Stimulated activated CD4-positive, alpha-beta T cell treated with anti-CD3 and anti-CD28 coated beads, Interleukin-12 subunit alpha, Interleukin-12 subunit beta, amount 100 ng/mL, for 48 hours (primary cell): ENCODE measurements at regions not wholly inside any gene's neighbourhood (a gene's known extent, or its start where the extent isn't known, plus 50 kb on each side); places are given as distances from the start of the nearest gene placed in this dataset.
"Not testable (repeated sequence)": the region's sequence is repeated elsewhere in the genome, so short reads cannot be mapped to it uniquely, and the experiment has no call there.

Source experiments
- DNase-seq, 3 donors: peaks; one replicate each; pipeline ENCODE4 v3.0.0-alpha.2; 2020; ENCODE audit warnings: low read depth in 2 of 3, low spot score in 1 of 3

DNA sequence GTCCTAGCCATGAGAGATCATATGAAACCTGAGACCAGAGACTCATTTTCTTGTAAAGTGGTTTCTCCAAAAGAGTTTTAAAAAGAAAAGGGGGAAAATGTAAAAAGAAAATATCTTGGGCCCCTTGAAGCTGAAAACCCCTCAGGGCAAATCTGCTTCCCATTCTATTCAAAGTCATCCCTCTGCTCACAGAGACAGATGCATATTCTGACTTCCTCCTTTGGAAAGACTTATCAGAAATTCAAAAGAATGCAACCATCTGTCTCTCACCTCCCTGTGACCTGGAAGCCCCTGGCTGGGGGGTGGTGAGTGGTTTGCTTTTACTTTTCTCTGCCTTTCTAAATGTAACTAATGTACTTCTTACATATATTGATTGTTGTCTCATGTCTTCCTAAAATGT is 1154.8 kb downstream of the NSUN3 start:
- DNase-seq: no peak

DNA sequence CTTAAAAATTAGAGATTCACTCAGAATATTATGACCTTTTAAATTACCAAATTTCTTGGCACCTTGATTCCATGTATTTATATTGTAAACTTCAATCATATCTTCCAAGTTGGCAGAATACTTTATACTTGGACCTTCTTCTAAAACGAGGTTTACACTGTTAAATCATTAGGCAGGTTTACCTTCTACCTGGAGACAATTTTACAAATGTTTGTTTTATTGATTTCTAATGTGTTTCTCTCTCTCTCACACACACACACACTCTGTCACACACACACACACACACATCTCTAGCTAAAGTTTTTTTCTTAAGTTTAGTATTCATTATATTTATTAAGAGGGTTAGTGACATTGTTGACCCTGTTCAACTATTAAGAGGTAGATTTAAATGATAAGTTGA is 1155.6 kb downstream of the NSUN3 start:
- no peak for DNase-seq

DNA sequence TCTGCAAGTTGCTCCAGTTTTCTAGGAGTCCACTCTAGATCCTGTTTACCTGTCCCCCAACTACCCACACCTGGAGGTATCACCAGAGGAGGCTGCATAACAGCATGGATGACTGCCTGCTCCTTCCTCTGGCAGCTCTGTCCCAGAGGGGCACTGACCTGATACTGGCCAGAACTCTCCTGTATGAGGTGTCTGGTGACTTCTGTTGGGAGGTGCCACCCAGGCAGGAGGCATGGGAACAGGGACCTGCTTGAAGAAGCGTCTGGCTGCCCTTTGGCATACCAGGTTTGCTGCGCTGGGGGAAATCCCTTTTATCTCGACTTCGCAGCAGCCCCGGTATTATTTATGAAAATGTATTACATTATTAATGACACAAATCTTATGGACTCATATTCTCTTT is 1163.6 kb downstream of the NSUN3 start:
- no peak for DNase-seq

DNA sequence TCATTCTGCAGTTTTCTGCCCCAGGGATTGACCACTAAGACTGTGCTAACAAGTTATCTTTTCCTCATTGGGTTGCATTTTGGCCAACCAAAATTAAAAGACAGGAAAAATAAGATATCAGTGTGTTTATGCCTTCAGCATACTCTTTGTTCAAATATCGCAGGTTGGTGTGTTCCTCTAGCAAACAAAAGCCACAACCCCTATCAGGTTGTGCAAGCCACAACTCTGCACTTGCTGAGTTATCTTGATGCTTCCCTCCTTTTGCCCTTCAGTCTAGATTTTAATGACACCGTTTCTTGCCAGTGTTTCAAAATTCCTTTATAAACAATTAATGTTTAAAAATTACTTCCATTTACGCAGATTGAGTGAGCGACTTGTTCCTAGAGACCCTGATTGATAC is 1164.2 kb downstream of the NSUN3 start:
- DNase-seq: no peak

DNA sequence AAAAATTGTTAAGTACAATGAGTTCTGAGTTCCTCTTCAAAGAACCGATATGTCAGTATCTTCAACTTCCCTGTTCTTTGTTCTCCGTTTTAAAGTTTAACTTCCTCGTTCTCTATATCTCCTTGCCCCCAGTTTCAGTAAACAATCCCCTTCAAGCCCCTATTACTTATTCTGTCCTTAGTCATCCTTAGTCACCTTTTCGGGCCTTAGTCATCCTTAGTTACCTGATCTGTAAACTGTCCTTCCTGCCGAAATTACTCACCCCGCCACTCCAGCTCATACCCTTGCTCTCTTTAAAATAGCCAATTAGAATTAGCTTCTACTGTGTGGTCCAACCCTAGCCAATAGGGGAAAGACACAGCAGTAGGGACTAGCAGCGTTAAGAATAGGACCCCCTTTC is 1165.6 kb downstream of the NSUN3 start:
- no peak for DNase-seq

DNA sequence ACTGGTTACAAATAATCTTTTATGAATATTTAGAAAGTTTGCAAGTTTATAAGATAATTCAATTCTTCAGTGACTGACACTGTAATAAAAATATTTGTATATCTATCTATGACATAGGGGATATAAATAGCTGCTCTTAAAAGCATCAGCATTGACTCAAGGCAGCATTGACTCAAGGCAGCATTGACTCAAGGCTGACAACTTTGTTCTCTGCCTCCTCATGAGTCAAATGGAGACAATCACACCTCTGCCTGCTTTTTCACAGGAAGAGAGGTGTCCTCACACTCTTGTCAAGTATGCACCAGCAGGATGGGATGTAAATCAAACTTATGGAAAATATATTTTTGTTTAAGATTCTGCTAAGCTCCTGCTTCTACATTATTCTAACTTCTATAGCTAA is 1173.1 kb downstream of the NSUN3 start:
- DNase-seq: no peak

DNA sequence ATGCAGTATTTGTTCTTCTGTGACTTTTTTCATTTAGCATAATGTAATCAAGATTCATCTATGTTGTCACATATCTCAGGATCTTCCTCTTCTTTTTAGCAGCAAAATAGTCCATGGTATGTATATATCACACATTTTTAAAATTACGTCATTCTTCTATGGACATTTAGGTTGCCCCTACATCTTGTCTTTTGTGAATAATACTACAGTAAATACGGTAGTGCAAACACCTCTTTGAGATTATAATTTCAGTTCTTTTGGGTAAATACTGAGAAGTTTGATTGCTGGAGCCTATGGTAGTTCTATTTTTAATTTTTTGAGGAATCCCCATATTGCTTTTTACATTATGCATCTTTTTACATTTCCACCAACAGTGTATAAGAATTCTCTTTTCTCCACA is 1174.9 kb downstream of the NSUN3 start:
- no peak for DNase-seq

DNA sequence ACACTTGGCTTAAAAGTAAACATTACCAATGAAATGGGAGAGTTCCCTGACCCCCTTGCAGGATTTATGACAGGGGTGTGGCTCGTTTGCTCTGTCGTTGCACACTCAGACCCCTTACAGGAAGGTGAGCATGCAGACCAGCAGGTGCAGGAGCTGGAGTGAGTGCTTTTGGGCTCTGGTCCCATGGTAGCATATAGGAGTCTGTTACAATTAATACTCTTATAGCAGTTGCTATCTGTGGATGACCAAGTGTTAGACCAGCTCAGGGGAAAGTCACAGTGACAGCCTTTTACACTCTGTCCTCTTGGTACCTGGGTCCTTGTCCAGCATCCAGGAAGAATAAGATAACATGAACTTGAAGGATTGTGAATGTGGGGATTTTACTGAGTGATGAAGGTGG is 1177.5 kb downstream of the NSUN3 start:
- DNase-seq: no peak

DNA sequence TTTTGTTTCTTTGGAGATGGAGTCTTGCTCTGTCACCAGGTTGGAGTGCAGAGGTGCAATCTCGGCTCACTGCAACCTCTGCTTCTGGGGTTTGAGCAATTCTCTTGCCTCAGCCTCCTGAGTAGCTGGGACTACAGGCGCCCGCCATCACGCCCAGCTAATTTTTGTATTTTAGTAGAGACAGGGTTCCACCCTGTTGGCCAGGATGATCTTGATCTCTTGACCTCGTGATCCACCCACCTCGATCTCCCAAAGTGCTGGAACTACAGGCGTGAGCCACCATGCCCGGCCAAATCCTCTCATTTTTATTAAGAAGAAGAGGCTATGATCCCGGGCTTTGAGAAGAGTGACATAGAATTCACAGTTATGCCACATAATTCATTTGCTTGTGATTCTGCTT is 1178.4 kb downstream of the NSUN3 start:
- DNase-seq: not testable (repeated sequence)

DNA sequence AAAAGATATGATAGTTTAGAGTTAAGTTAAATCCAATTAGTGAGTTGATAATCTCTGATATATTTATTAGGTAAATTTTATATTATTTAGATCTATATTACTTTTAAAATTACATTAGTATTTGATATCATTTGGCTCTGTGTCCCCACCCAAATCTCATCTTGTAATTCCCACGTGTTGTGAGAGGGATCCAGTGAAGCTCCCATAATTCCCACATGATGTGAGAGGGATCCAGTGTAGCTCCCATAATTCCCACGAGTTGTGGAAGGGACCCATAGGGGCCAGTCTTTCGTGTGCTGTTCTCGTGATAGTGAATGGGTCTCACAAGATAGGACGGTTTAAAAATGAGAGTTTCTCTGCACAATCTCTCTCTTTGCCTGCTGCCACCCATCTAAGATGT is 1183.6 kb downstream of the NSUN3 start:
- DNase-seq: no peak

DNA sequence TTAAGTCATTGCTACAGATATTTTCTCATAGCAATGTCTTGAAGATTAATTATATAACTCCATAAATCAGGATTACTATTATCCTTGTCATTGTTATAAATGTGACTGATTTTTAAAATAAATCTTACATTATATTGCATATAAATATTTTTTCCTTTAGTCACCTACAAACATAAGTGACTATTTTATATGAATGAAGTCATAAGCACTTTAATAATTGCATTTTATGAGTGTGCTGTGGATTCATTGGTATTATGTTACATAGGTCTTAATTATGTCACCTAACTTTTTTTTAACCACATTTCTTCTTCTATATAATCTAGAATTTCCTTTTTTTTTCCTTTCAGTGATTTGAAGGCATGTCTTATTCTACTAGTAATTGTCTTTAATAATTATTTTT is 1191.2 kb downstream of the NSUN3 start:
- DNase-seq: no peak

DNA sequence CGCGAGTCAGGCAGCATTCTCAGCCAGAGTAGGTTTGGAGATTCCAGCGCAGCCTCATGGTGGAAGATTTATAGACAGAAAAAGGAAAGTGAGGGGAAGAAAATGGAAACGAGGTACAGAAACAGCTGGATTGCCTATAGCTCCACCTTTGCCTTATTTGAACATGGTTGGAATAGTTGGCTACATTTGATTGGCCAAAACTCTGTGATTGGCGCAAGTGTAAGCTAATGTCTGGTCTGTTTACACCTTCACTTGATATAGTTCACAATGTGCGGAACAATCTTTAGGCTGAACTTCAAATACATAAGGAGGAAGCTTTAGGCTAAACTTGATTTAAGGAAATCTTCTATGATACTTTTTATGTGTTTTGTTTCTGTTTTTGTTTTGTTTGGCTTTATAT is 1191.9 kb downstream of the NSUN3 start:
- no peak for DNase-seq

DNA sequence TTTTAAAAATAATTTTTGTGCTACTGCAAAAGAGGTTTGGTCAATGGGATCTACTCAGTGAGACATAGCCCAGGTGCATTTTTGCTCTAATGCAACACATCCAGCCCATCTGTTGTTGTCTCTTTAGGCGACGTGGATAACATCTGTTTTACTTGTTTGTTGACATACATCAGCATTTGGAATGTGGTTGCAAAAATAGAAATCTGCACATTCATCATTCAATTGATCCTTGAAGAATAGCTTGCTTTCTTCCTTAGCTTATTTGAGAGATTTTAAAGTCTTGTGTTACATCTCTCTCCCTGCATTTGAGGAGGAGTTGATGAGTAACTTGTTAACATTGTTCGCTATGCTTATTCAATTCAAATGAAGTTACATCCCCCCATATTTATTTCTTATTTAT is 1202.3 kb downstream of the NSUN3 start:
- DNase-seq: no peak

DNA sequence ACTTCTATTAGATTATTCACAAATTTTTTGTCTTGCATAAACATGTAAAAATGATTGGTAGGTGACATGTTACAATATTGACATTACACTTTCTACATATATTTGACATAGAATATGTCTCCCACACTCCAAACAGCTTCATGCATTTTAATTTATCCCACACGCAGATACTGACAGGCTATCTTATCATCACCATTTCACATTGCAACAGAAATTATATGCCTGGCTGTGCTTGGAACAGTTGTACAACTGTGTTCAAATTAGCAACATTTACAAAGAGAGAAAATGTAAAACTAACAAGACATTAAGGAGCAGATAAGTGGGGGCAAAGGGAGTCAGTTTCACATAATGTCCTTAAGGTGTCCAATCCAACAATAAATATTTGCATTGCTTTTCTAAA is 1208.5 kb downstream of the NSUN3 start:
- no peak for DNase-seq

DNA sequence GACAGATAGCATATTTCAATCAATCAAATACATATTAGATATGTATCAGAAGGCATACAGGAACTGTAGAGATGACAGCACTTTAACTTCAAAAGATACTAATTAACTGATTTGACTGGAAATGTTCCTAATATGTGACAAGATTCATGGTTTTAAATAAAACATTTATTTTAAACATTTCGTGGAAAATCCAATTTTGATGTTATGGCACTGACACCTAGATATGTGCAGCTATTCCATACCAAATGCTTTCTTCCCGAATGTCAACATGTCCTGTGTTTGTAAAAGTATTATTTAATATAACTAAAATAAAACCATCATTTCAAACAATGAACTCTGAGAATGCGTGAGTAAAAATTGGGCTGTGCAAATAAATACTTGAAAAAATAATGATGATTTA is 1209.3 kb downstream of the NSUN3 start:
- DNase-seq: no peak

DNA sequence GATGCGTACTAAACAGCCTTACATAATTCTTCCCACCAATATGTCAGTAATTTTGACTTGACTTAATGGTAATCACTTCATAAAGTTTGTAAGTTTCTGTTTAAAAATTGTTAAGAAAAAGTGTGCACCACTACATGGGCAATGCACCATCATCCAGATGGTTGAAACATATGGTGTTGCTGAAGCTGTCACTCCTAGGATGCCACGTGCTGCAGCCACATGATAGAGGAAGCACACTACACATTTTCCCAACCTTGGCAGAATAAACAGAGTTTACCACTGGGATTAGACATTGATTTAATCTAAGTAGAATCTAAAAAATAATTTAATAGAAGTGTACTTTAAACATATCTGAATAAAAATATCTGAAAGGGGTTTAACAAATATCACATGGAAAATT is 1209.9 kb downstream of the NSUN3 start:
- no peak for DNase-seq

DNA sequence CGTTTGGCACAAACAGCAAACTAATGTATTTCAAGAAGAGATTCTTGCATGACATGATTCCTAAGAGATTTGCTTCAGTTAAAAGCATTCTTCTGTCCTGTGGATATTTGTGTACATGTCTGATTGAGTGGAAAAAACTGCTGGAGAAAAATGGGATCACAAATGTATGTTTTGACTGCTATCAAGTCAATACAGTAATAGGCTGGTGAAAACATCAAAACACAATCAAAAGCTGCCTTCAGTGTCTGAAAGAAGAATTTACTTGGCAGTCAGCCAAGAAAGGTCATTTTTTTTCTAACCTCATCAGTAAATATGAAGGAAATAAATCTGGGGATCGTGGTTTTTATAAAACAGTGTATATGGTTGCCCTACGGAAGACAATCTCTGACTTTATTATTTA is 1214.8 kb downstream of the NSUN3 start:
- DNase-seq: no peak

DNA sequence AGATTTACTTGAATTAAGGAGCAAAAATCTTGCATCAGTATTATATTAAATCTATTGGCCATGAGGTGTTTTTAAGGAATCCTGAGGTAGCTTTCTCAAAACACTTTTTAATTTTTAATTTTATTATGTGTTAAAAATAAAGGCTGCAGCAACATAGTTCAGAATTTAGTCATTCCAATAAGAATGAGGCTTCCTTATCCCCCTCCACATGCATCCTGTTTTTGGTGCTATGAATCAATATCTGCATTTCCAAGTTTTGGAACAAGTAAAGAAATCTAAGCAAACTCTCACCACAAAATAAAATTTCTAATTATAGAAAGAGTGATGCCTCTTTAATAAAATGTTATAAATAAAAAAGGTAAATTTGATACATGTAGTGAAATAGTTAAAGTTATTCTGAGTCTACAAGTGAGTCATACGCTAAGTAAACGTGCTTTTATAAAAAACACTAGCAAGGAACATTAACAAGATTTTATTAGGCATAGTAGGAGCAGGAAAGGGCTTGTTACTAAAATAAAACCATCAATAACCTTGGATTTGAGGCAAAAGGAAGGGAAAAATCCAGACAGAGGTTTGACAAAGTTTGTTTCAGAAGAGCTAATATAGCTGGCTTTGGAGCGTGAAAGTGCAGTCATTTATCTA is 1218.0 kb downstream of the NSUN3 start:
- no peak for DNase-seq

DNA sequence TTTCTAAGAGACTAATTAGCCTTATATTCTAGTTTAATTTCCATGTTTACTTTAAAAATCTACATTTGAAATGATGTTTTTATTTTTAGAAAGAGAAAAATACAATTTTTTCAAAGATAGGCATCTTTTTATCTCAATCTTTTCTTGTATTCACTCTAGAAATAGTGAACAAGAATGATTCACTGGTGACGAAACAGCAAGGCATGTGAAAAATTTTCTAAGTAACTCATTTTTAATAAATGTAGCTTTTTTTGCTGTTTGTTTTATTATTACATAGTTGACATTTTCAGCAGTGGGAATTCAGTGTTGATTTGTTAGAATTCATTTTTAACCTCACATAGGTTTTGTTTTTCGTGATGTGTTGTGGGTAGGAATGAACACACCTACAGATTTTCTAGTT is 1226.4 kb downstream of the NSUN3 start:
- DNase-seq: no peak

DNA sequence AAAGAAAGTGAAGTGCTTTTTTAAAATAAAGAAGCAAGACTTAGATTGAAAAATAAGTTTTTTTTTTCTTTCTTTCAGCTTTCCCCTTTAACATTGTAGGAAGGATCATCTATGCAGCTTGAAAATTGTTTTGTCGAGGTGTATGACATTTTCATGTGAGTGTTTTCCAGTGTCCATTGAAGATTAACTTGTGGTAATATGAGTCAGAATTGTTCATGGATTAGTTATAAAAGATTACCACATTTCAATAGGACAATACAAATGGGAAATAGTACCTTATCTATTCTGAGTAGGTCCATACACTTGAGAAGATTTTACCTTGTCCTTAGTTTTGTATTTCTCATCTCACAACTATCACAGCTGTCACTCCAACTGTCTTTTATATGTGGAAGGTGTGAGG is 1234.7 kb downstream of the NSUN3 start:
- no peak for DNase-seq

DNA sequence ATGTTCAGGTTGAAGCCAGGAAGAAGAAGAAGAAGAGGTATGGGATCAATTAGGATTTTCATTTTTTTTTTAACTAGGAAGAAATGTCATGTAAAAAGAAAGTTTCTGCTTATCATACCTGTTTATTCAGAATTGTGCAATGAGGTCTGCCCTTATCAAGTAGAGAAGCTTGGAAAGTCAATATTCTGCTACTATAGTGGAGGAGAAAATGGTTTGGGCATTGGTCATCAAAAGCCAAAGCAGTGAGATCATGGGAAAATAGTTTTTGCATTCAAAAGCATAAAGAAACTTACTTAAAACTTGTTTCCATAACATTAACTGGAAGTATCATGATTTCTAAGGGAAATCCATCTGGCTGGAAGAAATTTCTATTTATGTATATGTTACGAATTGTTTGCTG is 1239.2 kb downstream of the NSUN3 start:
- DNase-seq: no peak

DNA sequence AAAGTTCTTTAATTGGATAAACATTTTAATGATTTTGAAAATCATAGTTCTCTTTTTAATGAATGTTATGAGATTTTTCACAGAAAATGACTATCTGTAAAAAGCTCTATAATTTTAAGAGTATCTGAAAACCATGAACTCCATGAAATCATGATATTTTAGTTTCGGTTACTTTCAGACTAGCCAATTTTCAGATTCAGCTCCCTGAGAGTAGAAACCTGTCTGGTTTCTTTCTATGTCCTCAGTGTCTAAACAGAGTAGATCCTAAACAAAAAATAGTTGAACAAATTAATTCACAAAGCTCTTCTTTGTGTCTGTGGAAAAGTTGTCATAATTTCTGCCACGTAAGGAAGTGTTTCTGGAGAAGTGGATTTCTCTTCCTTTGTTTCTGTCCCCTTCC is 1247.7 kb downstream of the NSUN3 start:
- DNase-seq: no peak

DNA sequence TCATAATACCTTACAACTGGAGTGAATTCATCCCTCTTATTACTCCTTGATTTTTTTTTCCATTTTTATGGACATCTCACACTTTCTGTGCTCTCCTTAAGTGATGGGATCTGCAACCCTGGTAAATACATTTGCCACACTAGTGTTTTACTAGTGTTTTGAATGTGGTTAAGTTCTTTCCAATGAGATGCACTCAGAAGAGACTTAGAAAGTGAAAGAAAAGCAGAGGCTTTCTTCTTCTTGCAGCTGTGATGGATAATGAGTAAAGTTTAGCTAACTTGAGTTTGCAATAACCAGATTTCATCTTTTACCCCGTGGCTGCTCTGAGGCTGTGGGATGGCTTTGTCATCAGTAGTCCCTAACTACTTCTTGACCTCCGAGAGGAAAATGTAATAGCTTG is 1248.4 kb downstream of the NSUN3 start:
- DNase-seq: no peak

DNA sequence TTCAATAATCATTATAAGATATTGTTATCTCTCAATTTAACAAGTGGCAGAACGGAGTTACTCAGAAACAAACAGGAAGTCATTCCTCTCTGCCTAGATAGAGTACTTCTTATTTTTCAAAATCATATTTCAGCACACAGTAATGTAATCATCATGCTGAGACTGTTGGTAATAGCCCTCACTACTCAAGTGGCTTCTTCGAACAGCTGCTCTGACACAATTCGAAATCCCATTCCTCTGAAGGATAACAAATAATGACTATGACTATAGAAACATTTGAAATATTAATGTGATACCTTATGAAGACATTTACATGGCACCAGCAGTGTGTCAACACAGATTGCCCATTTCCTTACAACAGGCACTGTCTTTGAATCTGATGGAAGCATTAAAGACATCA is 1249.8 kb downstream of the NSUN3 start:
- DNase-seq: no peak
